Astrocyte of the spinal cord (primary cell): ENCODE measurements at regions not wholly inside any gene's neighbourhood (a gene's known extent, or its start where the extent isn't known, plus 50 kb on each side); places are given as distances from the start of the nearest gene placed in this dataset.

Experiments
- DNase-seq: peaks from one replicate; pipeline ENCODE4 v3.0.0; 2011; ENCODE audit warnings: low read depth, low spot score
- H3K4me3 ChIP-seq: 2 replicates; pipeline ENCODE4 v1.5.1; 2011; ENCODE audit warnings: low read depth, mild to moderate bottlenecking, low read length, moderate library complexity
- CTCF ChIP-seq: IDR thresholded peaks from 2 replicates; pipeline ENCODE4 v1.5.1; 2012; ENCODE audit warnings: low read depth, mild to moderate bottlenecking, low read length, inconsistent platforms
- in situ Hi-C: cut with HindIII; loops from 2 replicates; pipeline ENCODE4 v1.10.0; 2017; ENCODE audit warnings: low sequenced_read_pairs

GRCh38 chr2:155393406-155393805 is 694.9 kb downstream of the KCNJ3 start:
- no peak overlapping the region for H3K4me3 ChIP-seq
- in situ Hi-C loops = no loop called here
- DNase-seq = no peak
- TF ChIP-seq CTCF = no peak

- in situ Hi-C loops = no loop called here
- no peak overlapping the region for H3K4me3 ChIP-seq
- no peak for DNase-seq
- TF ChIP-seq CTCF = no peak
Observed at GRCh38 chr2:155391613-155392130, 693.2 kb downstream of the KCNJ3 start.

- no peak for TF ChIP-seq CTCF
- in situ Hi-C loops = no loop called here
- H3K4me3 ChIP-seq = no peak overlapping the region
- DNase-seq = no peak
Observed at GRCh38 chr2:155389224-155389623, 690.7 kb downstream of the KCNJ3 start.

GRCh38 chr2:155384555-155385123 is 686.1 kb downstream of the KCNJ3 start:
- in situ Hi-C loops = no loop called here
- TF ChIP-seq CTCF = no peak
- H3K4me3 ChIP-seq = no peak overlapping the region
- DNase-seq = no peak

- in situ Hi-C loops = no loop called here
- no peak for DNase-seq
- TF ChIP-seq CTCF = no peak
- H3K4me3 ChIP-seq = no peak overlapping the region
Observed at GRCh38 chr2:155382776-155383175, 684.3 kb downstream of the KCNJ3 start.

- no peak for TF ChIP-seq CTCF
- H3K4me3 ChIP-seq = no peak overlapping the region
- no peak for DNase-seq
- in situ Hi-C loops = no loop called here
Observed at GRCh38 chr2:155381436-155381835, 682.9 kb downstream of the KCNJ3 start.
